AG04449 (cell line): ENCODE measurements at regions not wholly inside any gene's neighbourhood (a gene's known extent, or its start where the extent isn't known, plus 50 kb on each side); places are given as distances from the start of the nearest gene placed in this dataset.

Experiments used
- CTCF ChIA-PET: fragments of 350-600 bp; formaldehyde crosslinking; extraction: SDS; loops from one replicate; lab custom pipeline; 2021; ENCODE audit warnings: antibody characterized with exemption; lab: Yijun Ruan, JAX
- POLR2A ChIA-PET: fragments of 400-600, 350-600 bp; formaldehyde crosslinking; extraction: SDS; loops from one replicate; lab custom pipeline; 2020; ENCODE audit warnings: antibody characterized with exemption, inconsistent platforms; lab: Yijun Ruan, JAX
- DNase-seq: peaks from one replicate; pipeline ENCODE4 v3.0.0-alpha.2; 2010; ENCODE audit warnings: low read depth, low spot score
- H3K4me3 ChIP-seq: 2 replicates; pipeline ENCODE4 v1.5.1; 2011; ENCODE audit warnings: low read depth, mild to moderate bottlenecking, control low read depth, low read length
- TF ChIP-seq, protein P1 (sequence below): IDR thresholded peaks from one replicate; pipeline ENCODE4 v1.5.1; 2011; ENCODE audit warnings: mild to moderate bottlenecking, moderate library complexity, low read length, control low read depth, inconsistent platforms; ENCODE audit not compliant: insufficient read depth; ENCODE audit errors: missing control alignments

DNA sequence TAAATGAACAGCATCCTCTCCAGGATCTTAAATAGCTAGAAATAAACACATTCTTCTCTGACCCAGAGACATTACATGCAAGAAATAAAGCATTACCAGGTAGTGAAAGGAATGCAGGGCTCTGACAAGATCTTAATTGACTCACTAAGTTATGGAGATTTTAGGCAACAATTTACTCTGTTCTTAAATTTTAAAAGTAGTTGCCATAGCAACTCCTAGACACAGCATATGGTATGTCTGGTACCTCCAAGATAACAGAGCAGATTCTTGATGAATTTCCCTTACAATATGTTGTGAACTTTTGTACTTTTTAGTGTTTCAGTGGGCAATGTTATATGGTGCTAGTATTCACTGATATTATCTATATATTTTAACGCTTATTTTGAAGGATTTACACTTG, 76.7 kb upstream of the G2E3 start:
- DNase-seq = no peak
- ChIA-PET POLR2A (no interaction called here), CTCF (no interaction called here)
- no peak overlapping the region for H3K4me3 ChIP-seq
- TF ChIP-seq, protein P1, sequence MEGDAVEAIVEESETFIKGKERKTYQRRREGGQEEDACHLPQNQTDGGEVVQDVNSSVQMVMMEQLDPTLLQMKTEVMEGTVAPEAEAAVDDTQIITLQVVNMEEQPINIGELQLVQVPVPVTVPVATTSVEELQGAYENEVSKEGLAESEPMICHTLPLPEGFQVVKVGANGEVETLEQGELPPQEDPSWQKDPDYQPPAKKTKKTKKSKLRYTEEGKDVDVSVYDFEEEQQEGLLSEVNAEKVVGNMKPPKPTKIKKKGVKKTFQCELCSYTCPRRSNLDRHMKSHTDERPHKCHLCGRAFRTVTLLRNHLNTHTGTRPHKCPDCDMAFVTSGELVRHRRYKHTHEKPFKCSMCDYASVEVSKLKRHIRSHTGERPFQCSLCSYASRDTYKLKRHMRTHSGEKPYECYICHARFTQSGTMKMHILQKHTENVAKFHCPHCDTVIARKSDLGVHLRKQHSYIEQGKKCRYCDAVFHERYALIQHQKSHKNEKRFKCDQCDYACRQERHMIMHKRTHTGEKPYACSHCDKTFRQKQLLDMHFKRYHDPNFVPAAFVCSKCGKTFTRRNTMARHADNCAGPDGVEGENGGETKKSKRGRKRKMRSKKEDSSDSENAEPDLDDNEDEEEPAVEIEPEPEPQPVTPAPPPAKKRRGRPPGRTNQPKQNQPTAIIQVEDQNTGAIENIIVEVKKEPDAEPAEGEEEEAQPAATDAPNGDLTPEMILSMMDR = no peak

GRCh38 chr14:30484201-30484600, 74.8 kb upstream of the G2E3 start:
- ChIA-PET CTCF (no interaction called here), POLR2A (no interaction called here)
- DNase-seq = no peak
- no peak overlapping the region for H3K4me3 ChIP-seq
- TF ChIP-seq, protein P1 = no peak

GRCh38 chr14:30484976-30485375, 74.0 kb upstream of the G2E3 start:
- DNase-seq = no peak
- ChIA-PET POLR2A (no interaction called here), CTCF (no interaction called here)
- H3K4me3 ChIP-seq = no peak overlapping the region
- TF ChIP-seq, protein P1 = no peak

GRCh38 chr14:30496852-30497251, 62.1 kb upstream of the G2E3 start:
- no peak overlapping the region for H3K4me3 ChIP-seq
- ChIA-PET CTCF (interaction anchor here (0.6 kb wide), 1 partner anchor 25 kb away, joined by 3 read pairs; no protein-coding TSS in a partner anchor), POLR2A (no interaction called here)
- no peak for DNase-seq
- TF ChIP-seq, protein P1 = no peak

DNA sequence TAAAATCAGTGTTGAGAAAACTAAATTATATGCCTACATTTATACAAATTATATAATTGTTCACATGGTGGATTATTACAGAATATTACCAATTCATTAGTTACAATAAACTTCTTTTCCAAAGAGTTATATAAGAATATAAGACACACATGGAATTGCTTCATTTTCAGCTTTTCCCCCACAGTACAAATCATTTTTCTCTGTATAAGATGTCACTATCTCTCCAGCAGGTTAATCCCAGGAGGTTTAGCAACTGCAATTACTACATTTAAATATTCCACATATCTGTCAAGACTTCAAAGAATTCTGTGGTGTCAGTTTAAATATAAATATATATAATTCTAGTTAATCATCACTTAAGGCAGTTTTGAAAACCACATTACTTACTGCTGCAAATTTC, 59.6 kb upstream of the G2E3 start:
- no peak for DNase-seq
- TF ChIP-seq, protein P1 = no peak
- ChIA-PET CTCF (no interaction called here), POLR2A (no interaction called here)
- no peak overlapping the region for H3K4me3 ChIP-seq

DNA sequence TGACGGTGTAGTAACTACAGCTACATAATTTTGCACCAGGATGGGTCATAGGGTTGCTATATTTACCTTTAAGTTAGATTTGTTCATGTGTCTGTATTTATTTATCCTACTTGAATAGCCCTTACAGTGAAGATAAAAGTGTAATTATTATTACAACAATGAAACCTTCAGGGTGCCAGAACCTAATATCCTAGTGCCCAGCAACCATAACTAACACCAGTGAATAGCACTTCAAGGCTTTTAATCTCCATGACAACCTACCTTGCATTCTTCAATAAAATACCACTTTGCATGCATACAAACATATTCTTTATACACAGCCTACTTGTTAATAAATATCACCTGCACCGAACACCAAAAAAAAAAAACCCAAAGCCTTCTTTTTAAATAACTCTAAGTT, 58.7 kb upstream of the G2E3 start:
- TF ChIP-seq, protein P1 = no peak
- no peak overlapping the region for H3K4me3 ChIP-seq
- CTCF ChIA-PET = no interaction called here
- POLR2A ChIA-PET = no interaction called here
- DNase-seq = no peak
